Glutamatergic neuron (in vitro differentiated cells): ENCODE measurements at regions not wholly inside any gene's neighbourhood (a gene's known extent, or its start where the extent isn't known, plus 50 kb on each side); places are given as distances from the start of the nearest gene placed in this dataset.

ENCODE experiments used
- DNase-seq: peaks from one replicate; pipeline ENCODE4 v3.0.0; 2022
- H3K27ac Mint-ChIP-seq: one replicate; pipeline ENCODE4 v1.8.0; 2020; ENCODE audit warnings: mild to moderate bottlenecking, mixed read lengths, inconsistent platforms; ENCODE audit not compliant: unreplicated experiment
- H3K27me3 Mint-ChIP-seq: one replicate; pipeline ENCODE4 v1.8.0; 2020; ENCODE audit warnings: mild to moderate bottlenecking, moderate library complexity, mixed read lengths, inconsistent platforms; ENCODE audit not compliant: unreplicated experiment
- H3K36me3 Mint-ChIP-seq: one replicate; pipeline ENCODE4 v1.8.0; 2020; ENCODE audit warnings: mild to moderate bottlenecking, mixed read lengths, inconsistent platforms; ENCODE audit not compliant: unreplicated experiment
- H3K4me1 Mint-ChIP-seq: one replicate; pipeline ENCODE4 v1.8.0; 2020; ENCODE audit warnings: mild to moderate bottlenecking, low read depth, mixed read lengths, inconsistent platforms; ENCODE audit not compliant: unreplicated experiment
- H3K4me3 Mint-ChIP-seq: one replicate; pipeline ENCODE4 v1.8.0; 2020; ENCODE audit warnings: mild to moderate bottlenecking, mixed read lengths, inconsistent platforms; ENCODE audit not compliant: unreplicated experiment
- H3K9me3 Mint-ChIP-seq: one replicate; pipeline ENCODE4 v1.8.0; 2020; ENCODE audit warnings: mild to moderate bottlenecking, moderate library complexity, mixed read lengths, inconsistent platforms; ENCODE audit not compliant: unreplicated experiment
- TF ChIP-seq, protein P1 (sequence below): fragments of 200-600 bp; sonication (generic); IDR thresholded peaks from one replicate; pipeline ENCODE4 v1.5.0; 2021; ENCODE audit not compliant: partially characterized antibody, unreplicated experiment

DNA sequence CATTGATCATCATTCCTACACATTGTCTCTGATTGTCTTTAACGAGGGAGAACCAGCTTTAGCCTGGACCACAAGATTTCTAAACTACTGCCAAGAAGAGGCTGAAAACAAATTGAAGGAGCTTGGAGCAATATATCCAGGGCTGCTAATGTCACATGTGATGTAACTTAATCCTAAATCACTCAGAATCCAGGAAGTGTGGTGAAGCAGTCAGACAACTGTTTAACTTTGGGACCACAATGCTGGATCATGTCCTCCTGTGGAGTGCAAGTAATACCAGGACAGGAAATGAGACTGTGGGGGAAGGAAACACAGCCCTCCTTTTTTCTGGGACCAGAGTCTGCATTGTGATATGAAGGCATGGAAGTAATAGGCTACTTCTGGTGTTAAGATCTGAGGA, 430.2 kb downstream of the KCTD12 start:
- no peaks in the 10 kb centered on the region for H3K4me1 Mint-ChIP-seq
- TF ChIP-seq, protein P1, sequence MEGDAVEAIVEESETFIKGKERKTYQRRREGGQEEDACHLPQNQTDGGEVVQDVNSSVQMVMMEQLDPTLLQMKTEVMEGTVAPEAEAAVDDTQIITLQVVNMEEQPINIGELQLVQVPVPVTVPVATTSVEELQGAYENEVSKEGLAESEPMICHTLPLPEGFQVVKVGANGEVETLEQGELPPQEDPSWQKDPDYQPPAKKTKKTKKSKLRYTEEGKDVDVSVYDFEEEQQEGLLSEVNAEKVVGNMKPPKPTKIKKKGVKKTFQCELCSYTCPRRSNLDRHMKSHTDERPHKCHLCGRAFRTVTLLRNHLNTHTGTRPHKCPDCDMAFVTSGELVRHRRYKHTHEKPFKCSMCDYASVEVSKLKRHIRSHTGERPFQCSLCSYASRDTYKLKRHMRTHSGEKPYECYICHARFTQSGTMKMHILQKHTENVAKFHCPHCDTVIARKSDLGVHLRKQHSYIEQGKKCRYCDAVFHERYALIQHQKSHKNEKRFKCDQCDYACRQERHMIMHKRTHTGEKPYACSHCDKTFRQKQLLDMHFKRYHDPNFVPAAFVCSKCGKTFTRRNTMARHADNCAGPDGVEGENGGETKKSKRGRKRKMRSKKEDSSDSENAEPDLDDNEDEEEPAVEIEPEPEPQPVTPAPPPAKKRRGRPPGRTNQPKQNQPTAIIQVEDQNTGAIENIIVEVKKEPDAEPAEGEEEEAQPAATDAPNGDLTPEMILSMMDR = no peak
- H3K27me3 Mint-ChIP-seq = no peaks in the 10 kb centered on the region
- DNase-seq = no peak
- H3K27ac Mint-ChIP-seq = no peak overlapping the region
- no peaks in the 10 kb centered on the region for H3K9me3 Mint-ChIP-seq
- H3K4me3 Mint-ChIP-seq = no peak overlapping the region
- peaks cover 10% of the 10 kb centered on the region for H3K36me3 Mint-ChIP-seq

DNA sequence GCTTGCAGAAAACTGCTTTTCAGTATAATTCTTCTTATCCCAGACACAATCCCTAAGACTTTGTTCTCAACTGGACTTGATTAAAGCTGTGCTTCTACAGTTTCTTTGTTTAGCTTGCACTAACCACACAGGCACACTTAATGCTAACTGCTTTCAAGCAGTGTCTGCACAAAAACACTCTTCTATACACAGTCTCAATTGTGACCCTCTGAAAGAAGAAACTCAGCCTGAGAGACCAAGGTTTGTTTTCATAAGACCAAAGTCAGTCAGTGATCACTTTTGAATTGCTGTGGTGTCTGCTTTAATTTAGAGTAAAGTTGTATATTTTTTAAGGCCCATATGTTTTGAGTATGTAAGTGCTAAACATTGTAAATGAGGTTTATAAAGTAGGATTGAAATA, 431.2 kb downstream of the KCTD12 start:
- DNase-seq = no peak
- H3K27ac Mint-ChIP-seq = no peak overlapping the region
- TF ChIP-seq, protein P1 = no peak
- no peak overlapping the region for H3K4me3 Mint-ChIP-seq
- no peaks in the 10 kb centered on the region for H3K27me3 Mint-ChIP-seq
- H3K4me1 Mint-ChIP-seq = no peaks in the 10 kb centered on the region
- no peaks in the 10 kb centered on the region for H3K9me3 Mint-ChIP-seq
- H3K36me3 Mint-ChIP-seq = peaks cover 10% of the 10 kb centered on the region

DNA sequence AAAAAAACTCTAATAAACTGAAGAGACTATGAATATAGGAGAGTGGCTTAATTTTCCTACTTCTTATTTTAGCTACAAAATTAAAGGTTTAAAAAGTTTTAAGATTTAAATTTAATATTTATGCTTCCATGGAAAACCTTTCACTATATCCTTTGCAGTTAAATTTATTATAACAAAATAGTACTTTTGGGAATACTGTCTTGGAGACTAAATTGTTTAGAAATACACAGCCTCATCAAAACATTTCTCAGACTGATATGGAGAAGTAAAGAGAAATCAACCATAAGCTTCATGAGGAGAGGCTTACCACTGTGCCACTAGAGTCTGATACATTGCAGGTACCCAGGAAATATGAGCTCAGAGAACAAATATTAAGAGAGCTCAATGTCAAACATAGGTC, 436.5 kb downstream of the KCTD12 start:
- TF ChIP-seq, protein P1 = no peak
- Mint-ChIP-seq H3K9me3 (no peaks in the 10 kb centered on the region), H3K4me3 (no peak overlapping the region), H3K4me1 (no peaks in the 10 kb centered on the region), H3K27me3 (no peaks in the 10 kb centered on the region), H3K36me3 (peaks cover 10% of the 10 kb centered on the region), H3K27ac (no peak overlapping the region)
- DNase-seq = no peak

DNA sequence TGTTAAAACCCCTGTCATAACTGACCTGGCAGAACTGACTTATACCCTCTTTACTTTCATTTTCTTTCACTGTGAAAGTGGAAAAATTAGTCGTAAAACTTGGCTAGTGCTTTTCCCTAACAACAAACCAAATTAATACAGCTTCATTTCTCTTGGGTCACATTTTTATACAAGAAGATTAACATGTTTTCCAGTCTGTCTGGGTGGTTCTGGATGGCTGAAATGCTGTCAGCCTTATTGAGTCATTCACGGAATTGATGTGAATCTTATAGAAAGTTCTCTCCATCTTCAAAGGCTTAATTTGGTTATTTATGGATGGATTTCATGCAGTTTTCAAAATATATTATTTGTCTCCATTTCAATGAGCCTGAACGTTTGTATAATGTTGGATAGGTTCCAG, 440.0 kb downstream of the KCTD12 start:
- Mint-ChIP-seq H3K9me3 (no peaks in the 10 kb centered on the region), H3K27me3 (no peaks in the 10 kb centered on the region), H3K27ac (no peak overlapping the region), H3K36me3 (peaks cover 5% of the 10 kb centered on the region), H3K4me3 (no peak overlapping the region), H3K4me1 (no peaks in the 10 kb centered on the region)
- TF ChIP-seq, protein P1 = no peak
- no peak for DNase-seq

DNA sequence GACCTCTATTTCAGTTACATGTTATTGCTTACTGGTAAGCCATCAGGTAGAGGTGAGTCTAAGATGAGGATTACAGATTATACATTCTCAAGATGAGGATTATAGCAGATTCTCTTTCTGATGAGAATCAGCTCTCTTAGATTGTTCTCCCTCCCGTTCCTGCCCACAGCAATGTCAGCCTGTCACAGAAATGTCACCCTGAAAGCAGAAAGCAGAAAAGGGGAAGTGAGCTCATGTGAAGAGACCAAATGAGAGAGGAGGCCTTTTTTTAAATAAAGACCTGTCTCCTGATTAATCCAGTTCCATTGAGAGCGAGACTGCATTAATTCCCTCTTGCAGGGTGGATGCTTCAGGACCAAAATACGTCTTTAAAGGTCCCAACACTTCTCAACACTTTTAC, 445.6 kb downstream of the KCTD12 start:
- Mint-ChIP-seq H3K4me1 (no peaks in the 10 kb centered on the region), H3K27me3 (no peaks in the 10 kb centered on the region), H3K9me3 (no peaks in the 10 kb centered on the region), H3K27ac (no peak overlapping the region), H3K36me3 (peaks cover 4% of the 10 kb centered on the region), H3K4me3 (no peak overlapping the region)
- TF ChIP-seq, protein P1 = no peak
- DNase-seq = no peak
